CD4-positive, alpha-beta T cell treated with Interleukin-10 for 1 hour (primary cell): ENCODE measurements at regions not wholly inside any gene's neighbourhood (a gene's known extent, or its start where the extent isn't known, plus 50 kb on each side); places are given as distances from the start of the nearest gene placed in this dataset.
"Not testable (repeated sequence)": the region's sequence is repeated elsewhere in the genome, so short reads cannot be mapped to it uniquely, and the experiment has no call there.

Experiments used
- DNase-seq: peaks from one replicate; pipeline ENCODE4 v3.0.0-alpha.2; 2020

DNA sequence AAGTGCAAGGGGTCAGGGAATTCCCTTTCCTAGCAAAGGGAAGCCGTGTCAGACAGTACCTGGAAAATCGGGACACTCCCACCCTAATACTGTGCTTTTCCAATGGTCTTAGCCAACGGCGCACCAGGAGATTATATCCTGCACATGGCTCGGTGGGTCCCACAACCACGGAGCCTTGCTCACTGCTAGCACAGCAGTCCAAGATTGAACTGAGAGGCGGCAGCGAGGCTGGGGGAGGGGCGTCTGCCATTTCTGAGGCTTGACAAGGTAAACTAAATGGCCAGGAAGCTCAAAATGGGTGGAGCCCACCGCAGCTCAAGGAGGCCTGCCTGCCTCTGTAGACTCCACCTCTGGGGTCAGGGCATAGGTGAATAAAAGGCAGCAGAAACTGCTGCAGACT, 76.5 kb upstream of the LINC00632 start:
- DNase-seq = not testable (repeated sequence)

DNA sequence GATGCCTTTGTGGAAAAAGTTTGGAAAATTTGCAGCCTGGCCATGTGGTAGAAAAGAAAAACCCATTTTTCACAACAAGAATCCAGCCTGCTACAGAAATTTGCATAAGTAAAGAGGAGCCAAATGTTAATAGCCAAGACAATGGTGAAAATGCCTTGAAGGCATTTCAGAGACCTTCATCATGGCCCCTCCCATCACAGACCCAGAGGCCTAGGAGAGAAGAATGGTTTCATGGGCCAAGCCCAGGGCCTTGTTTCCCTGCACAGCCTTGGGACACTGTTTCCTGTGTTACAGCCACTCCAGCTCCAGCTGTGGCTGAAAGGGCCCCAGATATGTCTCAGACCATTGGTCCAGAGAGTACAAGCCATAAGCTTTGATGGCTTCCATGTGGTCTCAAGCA, 101.4 kb upstream of the LINC00632 start:
- no peak for DNase-seq

DNA sequence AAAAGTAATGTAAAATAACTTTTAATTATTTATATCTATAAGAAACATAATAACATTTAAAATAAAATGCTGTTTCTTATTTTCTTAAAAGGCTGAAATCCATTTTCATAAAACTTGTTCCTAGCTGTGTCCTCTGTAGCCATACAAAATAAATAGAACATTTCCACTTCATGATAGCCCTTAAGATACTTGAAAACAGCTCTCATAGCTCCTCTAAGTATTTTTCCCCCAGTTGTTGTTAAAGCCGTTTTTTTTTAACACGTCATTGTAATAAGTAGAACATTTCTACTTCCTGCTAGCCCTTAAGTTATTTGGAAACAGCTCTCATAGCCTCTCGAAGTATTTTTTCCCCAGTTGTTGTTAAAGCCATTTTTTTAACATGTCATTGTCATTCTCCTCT, 97.3 kb upstream of the SOX3 start:
- DNase-seq = no peak

DNA sequence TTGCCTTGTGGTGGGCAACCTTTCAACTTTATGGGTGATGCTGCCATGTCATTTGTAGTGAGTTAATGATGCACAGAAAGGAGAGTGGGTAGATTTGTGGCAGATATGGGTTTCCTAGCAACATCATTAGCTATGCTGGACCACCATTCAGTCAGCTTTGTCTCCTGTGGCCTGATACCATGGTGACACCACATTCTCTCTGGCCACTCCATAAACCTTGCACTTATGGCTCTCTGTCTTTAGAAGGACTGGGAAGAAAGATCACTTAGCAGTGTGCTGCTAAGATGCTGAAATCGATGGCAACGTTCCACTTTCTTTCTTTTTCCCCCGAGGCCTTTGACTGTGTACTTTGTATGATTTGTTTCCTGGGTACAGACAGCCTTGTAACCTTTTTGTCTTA, 95.0 kb upstream of the SOX3 start:
- DNase-seq = no peak

DNA sequence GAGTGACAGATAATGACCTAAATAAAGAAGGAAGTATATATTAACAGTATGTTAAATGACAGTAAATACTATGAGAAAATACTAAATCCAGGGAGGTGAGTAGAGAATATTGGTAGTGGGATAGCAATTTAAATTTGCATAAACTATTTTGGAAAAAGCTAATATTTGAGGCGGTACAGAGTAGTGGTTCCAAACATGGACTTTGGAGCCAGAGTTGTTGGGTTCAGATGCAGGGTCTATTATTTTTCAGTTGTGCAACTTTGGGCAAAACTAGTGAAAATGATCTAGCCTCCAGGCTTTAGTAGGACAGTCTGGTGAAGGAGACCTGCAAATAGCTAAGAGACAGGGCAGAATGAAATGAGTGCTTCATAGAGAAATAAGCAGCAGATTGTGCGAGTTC, 84.8 kb upstream of the SOX3 start:
- DNase-seq = no peak

DNA sequence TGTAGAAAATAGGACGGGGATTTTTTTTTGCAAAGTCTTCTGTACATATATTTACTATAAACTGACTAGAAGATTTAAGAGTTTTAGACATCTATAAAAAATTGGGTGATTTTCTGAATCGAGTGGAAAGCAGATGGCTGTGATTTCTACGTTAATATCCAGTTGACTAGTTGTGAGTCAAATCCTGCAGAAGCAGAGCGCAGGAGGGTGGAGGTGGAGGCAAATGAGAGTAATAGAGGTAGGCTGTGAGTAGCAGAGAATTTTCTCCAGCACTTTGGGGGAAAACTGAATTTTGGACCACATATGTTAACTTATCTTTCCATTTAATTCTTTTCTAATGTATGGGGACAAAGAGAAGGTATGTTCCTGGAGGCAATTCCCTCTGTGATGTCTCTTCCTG, 82.1 kb upstream of the SOX3 start:
- no peak for DNase-seq

DNA sequence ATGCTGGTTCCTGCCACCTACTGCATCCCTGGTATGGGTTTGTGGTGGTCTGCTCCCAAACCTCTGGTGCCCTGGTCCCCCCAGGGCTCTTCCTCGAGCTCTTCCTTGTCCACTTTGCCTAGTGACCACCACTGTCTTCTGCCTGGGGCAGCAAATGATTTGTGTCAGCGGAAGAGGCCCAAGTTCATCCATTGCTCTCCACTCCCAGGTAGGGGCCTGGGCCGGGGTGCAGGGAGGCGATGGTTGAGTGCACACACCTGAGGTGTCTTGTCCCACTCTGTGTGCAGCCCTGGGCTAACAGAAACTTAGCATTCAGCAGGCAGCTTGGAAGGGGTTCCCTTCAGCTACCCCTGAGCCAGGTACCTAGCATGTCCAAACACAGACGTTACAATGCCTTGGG, 75.6 kb upstream of the SOX3 start:
- no peak for DNase-seq

DNA sequence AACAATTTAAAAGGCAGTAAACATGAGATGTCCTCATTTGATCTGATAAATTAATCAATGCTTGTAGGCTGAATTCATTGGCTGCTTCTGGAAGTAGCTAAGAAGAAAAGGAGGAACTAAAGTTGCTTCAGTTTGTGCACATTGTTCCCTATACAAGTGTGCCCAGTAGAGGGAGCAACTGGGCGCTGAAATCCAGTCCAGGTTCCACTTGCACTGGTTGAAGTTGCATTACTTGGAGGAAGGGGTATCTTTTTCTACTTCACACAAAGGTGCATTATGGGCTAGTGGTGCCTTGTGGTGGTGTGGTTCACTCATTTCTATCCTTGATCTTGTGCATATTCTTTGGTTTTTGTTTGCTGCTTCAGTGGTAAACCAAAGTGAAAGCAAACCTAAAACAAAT, 67.9 kb upstream of the SOX3 start:
- DNase-seq = peak; percentile 0

DNA sequence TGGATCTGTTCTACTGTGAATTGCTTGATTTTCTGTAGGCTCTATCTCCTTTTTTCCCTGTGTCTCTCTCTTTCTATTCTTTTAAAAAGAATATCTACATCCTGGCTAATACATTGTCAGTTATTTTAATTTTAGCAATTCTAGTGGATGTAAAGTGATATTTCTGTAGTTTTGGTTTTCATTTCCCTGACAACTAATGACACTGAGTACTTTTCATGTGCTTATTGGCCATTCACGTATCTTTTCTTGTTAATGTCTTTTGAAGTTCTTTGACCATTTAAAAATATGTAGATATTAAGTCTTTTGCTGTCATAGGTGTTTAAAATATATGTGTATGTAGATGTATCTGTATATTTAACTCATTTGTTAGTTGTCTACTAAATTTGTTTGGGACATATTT, 59.0 kb upstream of the SOX3 start:
- no peak for DNase-seq
